T follicular helper cell (primary cell): ENCODE measurements at regions not wholly inside any gene's neighbourhood (a gene's known extent, or its start where the extent isn't known, plus 50 kb on each side); places are given as distances from the start of the nearest gene placed in this dataset.

Source experiments
- DNase-seq: peaks from one replicate; pipeline ENCODE4 v3.0.0-alpha.2; 2020; ENCODE audit warnings: low read depth

GRCh38 chr16:77592021-77592420 lies 130.3 kb upstream of the NUDT7 start:
- DNase-seq, result no peak

DNA sequence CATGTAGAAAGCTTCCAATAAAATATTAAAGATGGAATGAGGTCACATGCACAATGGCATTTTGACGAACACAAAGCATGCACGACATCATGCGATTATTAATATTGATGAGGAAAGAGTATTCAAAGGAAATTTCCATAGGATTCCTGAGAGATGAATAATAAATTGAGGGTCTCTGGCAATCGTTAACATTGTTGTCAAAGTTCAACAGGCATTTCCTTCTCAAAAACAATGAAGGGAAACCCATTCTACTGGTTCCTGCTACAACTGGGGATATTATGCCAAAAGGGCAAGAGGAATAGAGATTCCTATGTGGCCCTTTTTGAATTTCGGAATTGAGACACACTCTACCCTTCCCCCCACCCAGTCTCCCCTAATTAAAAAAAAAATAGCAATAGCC lies 128.3 kb upstream of the NUDT7 start:
- DNase-seq, result no peak

- DNase-seq, result no peak
These were observed 127.3 kb upstream of the NUDT7 start for GRCh38 chr16:77594799-77595596.

GRCh38 chr16:77596261-77596660 lies 126.1 kb upstream of the NUDT7 start:
- DNase-seq, result no peak

- DNase-seq, result no peak
These were observed 122.4 kb upstream of the NUDT7 start for GRCh38 chr16:77599793-77600415.

DNA sequence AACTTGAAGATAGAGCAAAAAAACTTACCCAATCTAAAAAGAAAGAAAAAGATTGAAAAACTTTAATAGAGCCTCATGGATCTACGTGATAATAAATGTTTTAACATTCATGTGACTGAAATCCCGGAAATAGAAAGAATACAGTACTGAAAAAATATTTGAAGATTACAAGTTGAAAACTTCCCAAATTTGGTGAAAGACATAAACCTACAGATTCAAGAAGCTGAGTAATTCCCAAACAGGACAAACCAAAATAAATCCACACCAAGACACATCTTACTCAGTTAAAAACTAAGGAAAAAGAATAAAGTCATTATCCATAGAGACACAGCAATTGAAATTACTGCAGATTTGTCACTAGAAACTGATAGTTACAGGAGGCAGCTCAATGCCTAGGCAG lies 121.8 kb upstream of the NUDT7 start:
- no peak for DNase-seq

DNA sequence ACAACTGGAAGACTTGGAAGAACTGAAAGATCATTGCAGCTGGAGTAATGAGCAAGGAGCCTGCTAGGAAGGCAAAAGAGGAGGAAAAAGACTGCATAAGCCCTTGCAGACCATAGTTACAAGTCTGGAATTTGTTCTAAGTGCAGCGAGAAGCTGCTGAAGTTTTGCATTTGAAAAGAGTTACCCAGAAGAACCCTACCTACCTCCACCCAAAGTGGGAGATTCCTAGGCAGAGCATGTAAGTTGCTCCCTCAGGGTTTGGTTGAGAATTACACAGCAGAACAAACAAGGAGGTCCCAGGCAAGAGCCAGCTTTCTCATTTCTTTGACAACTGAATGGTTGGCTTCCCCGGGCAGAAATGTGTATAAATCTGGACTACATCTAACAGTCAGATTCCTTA lies 118.7 kb upstream of the NUDT7 start:
- DNase-seq, result no peak

GRCh38 chr16:77610496-77610895 lies 111.8 kb upstream of the NUDT7 start:
- no peak for DNase-seq

DNA sequence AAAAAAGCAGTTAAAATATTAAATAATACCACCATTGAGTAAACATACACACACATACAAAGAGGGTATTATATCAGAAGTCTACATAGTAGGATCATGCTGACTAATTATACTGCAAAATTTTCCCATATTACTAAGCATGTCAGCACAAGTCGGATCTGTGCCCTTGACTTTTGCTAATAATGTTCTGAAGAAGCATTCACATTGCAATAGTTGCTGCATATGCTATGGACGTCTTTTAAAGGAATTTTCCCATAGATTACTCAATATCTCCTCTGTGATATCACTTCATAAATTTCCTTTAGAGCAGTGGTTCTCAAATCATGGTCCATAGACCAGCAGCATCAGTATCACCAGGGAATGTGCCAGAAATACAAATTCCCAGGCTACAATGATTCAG lies 110.9 kb upstream of the NUDT7 start:
- no peak for DNase-seq

DNA sequence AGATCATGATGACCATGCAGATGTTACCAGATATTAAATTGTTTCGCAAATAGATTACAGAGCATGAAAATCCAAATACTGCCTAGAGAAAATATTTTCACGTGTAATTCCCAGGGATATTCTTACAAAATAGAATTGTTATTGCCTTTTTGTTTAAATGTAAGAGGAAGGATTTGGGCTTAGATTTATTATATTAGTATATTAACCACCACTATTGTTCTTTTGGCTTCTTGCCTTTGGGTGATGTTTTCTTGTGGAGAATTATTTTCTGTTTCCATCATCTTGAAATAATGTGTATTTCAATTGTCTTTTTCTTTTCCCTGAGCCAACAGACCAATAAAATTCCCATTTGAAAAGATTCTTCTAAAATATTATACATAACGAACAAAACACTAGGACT lies 109.7 kb upstream of the NUDT7 start:
- no peak for DNase-seq

DNA sequence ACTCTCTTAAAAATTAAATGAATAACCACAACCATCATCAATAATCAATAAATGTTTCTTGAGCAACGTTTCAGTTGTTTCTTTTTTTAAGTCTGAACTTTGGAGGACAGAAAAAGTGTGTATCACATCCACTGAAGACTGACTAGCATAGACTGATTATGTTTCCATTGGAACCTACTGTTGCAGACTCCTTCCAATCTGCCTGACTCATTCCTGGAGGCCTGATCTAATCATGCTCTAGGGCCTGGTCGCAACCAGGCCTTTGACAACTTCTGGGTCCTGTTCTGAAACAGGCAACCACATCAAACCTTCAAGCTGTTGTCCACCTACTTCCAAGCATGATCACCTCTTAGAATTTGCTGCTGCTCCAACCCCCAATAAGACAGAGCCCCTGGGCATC lies 109.2 kb upstream of the NUDT7 start:
- no peak for DNase-seq

GRCh38 chr16:77617553-77617952 lies 104.8 kb upstream of the NUDT7 start:
- no peak for DNase-seq

GRCh38 chr16:77617996-77618395 lies 104.3 kb upstream of the NUDT7 start:
- no peak for DNase-seq

DNA sequence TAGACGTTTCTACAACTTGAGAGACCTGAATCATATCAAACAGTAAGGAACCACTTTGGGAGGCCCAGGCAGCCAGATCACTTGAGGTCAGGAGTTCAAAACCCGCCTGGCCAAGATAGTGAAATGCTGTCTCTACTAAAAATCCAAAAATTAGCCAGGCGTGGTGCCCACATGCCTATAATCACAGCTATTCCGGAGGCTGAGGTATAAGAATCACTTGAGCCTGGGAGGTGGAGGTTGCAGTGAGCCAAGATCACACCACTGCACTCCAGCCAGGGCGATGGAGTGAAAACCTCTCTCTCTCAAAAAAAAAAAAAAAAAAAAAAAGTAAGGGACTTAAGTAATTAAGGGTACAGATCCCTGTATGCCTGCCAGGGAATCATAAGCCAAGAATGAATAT lies 103.4 kb upstream of the NUDT7 start:
- DNase-seq, result no peak

- DNase-seq, result no peak
These were observed 98.2 kb upstream of the NUDT7 start for GRCh38 chr16:77624085-77624484.

DNA sequence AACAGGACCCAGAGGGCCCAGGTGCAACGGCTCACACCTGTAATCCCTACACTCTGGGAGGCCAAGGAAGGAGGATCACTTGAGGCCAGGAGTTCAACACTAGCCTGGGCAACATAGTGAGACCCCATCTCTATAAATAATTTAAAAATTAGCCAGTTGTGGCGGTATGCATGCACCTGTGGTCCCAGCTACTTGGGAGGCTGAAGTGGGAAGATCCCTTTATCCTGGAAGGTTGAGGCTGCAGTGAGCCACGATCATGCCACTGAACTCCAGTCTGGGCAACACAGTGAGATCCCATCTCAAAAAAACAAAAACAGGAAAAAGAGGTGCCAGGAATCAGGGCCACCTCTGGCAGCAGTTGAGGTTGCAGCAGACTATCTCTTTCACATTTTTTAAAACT lies 85.7 kb upstream of the NUDT7 start:
- DNase-seq, result no peak

DNA sequence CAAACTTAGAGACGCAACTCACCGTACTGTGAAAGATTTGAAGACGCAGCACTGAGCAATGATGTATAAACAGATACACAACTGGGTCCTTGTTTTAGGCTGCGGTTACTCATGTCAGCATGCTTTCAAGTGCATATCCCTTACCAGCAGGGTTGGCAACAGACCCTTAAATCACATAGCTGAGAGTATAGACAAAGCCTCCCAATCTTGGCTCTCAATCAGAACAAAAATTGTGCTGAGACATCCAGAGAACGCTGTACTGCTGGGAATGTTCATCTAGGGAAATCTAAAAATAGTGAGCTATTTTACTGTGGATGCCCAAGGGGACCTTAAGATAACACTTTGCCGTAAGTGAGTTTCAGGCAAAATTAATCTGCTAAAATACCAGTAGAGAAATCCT lies 84.4 kb upstream of the NUDT7 start:
- DNase-seq, result no peak

DNA sequence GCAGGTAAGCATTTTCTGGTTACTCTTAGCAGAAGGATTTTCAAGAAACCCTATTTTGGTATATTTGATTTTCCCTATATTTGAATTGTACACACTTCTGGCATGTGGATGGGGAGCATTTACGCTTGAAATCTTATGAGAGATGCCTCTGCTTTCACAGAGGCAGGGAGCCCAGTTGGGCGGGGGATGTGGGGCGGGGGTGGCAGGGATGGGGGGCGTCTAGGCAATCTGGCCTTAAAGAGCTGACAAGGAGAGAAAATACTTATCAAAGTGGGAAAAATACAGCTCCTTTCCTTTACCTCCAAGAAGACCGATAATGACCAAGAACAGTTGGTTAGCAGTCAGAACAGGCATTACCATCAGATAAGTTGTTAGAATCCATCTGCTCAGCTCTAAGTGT lies 79.1 kb upstream of the NUDT7 start:
- no peak for DNase-seq

GRCh38 chr16:77645764-77646163 lies 76.5 kb upstream of the NUDT7 start:
- no peak for DNase-seq

GRCh38 chr16:77647726-77648125 lies 74.6 kb upstream of the NUDT7 start:
- DNase-seq, result no peak

DNA sequence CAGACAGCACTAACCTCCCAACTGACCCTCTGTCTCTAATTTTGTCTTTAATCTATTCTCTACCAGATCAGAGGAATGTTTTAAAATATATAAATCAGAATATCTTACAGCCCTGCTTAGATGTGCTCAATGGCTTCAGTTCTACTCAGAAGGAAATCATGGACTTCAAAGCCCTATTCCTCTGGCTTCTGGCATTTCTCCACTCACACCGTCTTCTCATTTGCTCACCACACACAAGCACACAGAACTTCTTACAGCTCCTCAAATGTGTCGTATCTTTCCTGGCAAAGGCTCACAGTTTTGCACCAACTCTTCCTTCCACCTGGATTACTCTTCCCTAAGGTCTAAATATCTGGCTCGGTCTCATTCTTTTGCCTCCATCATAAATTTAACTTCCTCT lies 71.6 kb upstream of the NUDT7 start:
- DNase-seq, result no peak

GRCh38 chr16:77652399-77652798 lies 69.9 kb upstream of the NUDT7 start:
- DNase-seq, result no peak

GRCh38 chr16:77657016-77657415 lies 65.3 kb upstream of the NUDT7 start:
- DNase-seq, result no peak

- no peak for DNase-seq
These were observed 62.0 kb upstream of the NUDT7 start for GRCh38 chr16:77660311-77660710.
